ENCODE measurements at regions not wholly inside any gene's neighbourhood (a gene's known extent, or its start where the extent isn't known, plus 50 kb on each side); places are given as distances from the start of the nearest gene placed in this dataset.

GRCh38 chr17:72236980-72237633 lies 116.3 kb downstream of the SOX9 start:
- H3K4me3 ChIP-seq, result no peak overlapping the region
- no peaks in the 10 kb centered on the region for H3K36me3 ChIP-seq
- no peaks in the 10 kb centered on the region for H3K4me1 ChIP-seq
- no peak for DNase-seq
- intact Hi-C loops (cut with DNase I), result no loop called here
- no peak for ATAC-seq
- no peaks in the 10 kb centered on the region for H3K9me3 ChIP-seq
- H3K27me3 ChIP-seq, result peaks cover 0 to 11% (median 0%) of the 10 kb centered on the region in 9 donors
- no peak overlapping the region for H3K27ac ChIP-seq
- TF ChIP-seq, protein P1, sequence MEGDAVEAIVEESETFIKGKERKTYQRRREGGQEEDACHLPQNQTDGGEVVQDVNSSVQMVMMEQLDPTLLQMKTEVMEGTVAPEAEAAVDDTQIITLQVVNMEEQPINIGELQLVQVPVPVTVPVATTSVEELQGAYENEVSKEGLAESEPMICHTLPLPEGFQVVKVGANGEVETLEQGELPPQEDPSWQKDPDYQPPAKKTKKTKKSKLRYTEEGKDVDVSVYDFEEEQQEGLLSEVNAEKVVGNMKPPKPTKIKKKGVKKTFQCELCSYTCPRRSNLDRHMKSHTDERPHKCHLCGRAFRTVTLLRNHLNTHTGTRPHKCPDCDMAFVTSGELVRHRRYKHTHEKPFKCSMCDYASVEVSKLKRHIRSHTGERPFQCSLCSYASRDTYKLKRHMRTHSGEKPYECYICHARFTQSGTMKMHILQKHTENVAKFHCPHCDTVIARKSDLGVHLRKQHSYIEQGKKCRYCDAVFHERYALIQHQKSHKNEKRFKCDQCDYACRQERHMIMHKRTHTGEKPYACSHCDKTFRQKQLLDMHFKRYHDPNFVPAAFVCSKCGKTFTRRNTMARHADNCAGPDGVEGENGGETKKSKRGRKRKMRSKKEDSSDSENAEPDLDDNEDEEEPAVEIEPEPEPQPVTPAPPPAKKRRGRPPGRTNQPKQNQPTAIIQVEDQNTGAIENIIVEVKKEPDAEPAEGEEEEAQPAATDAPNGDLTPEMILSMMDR (IDR thresholded peaks at IDR 0.05), result no peak
- no peak for TF ChIP-seq POLR2A (IDR thresholded peaks at IDR 0.05)
- WGBS, 4 donors, result 39 to 48% (median 41%) methylated on average over 12 to 13 of the region's 13 CpGs

- DNase-seq (no peak), ATAC-seq (no peak)
- no peak for TF ChIP-seq POLR2A (IDR thresholded peaks at IDR 0.05)
- TF ChIP-seq, protein P1 (IDR thresholded peaks at IDR 0.05), result no peak
- Histone ChIP-seq H3K36me3 (no peaks in the 10 kb centered on the region), H3K27me3 (peaks cover 0 to 11% (median 0%) of the 10 kb centered on the region in 9 donors), H3K27ac (no peak overlapping the region), H3K4me1 (no peaks in the 10 kb centered on the region), H3K4me3 (no peak overlapping the region), H3K9me3 (peaks cover 0 to 1% (median 0%) of the 10 kb centered on the region in 12 donors)
- WGBS, 4 donors, result 67 to 75% (median 70%) methylated on average over 10 of the region's 10 CpGs
- intact Hi-C loops (cut with DNase I), result no loop called here
These were observed 117.4 kb downstream of the SOX9 start for GRCh38 chr17:72238157-72238673.

DNA sequence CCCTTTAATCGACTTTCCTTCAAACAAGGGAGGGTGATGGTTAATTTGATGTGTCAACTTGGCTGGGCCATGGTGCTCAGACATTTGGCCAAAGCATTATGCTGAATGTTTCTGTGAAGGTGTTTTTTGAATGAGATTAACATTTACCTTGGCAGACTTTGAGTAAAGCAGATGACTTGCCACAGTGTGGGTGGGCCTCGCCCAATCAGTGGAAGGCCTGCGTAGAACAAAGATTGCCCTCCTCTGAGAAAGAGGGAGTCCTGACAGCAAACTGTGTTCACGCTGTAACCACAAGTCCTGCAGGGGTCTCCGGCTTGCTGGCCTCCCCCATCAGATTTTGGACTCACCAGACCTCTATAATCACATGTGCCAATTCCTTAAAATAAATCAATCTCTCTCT lies 118.7 kb downstream of the SOX9 start:
- WGBS, 4 donors, result 92 to 95% (median 92%) methylated on average over 5 of the region's 5 CpGs
- ATAC-seq, result no peak

GRCh38 chr17:72240333-72240732 lies 119.5 kb downstream of the SOX9 start:
- H3K27ac ChIP-seq, result no peak overlapping the region
- 72 to 83% (median 80%) methylated on average over 3 of the region's 3 CpGs for WGBS, 4 donors
- intact Hi-C loops (cut with DNase I), result no loop called here
- peaks cover 0 to 16% (median 3%) of the 10 kb centered on the region in 12 donors for H3K9me3 ChIP-seq
- no peak overlapping the region for H3K4me3 ChIP-seq
- no peak for ATAC-seq
- H3K36me3 ChIP-seq, result no peaks in the 10 kb centered on the region
- no peak for TF ChIP-seq POLR2A (IDR thresholded peaks at IDR 0.05)
- TF ChIP-seq, protein P1 (IDR thresholded peaks at IDR 0.05), result no peak
- DNase-seq, result no peak
- H3K27me3 ChIP-seq, result peaks cover 0 to 4% (median 0%) of the 10 kb centered on the region in 9 donors
- H3K4me1 ChIP-seq, result no peaks in the 10 kb centered on the region

More for the DNA sequence above, 118.7 kb downstream of the SOX9 start:
- Histone ChIP-seq H3K4me3 (no peak overlapping the region), H3K9me3 (peaks cover 0 to 13% (median 3%) of the 10 kb centered on the region in 12 donors), H3K27ac (no peak overlapping the region), H3K36me3 (no peaks in the 10 kb centered on the region), H3K27me3 (peaks cover 0 to 9% (median 0%) of the 10 kb centered on the region in 9 donors), H3K4me1 (no peaks in the 10 kb centered on the region)
- TF ChIP-seq, protein P1 (IDR thresholded peaks at IDR 0.05), result no peak
- no peak for TF ChIP-seq POLR2A (IDR thresholded peaks at IDR 0.05)
- DNase-seq, result no peak
- intact Hi-C loops (cut with DNase I), result no loop called here

All from heart left ventricle (tissue), 16 donors.